NCI-H82 (cell line): ENCODE measurements at regions not wholly inside any gene's neighbourhood (a gene's known extent, or its start where the extent isn't known, plus 50 kb on each side); places are given as distances from the start of the nearest gene placed in this dataset.
"Not testable (repeated sequence)": the region's sequence is repeated elsewhere in the genome, so short reads cannot be mapped to it uniquely, and the experiment has no call there.

Experiments
- DNase-seq: peaks from one replicate; lab custom pipeline; 2025; lab: John Stamatoyannopoulos, UW

GRCh38 chr22:48912356-48913066, 915.2 kb downstream of the BRD1 start:
- not testable (repeated sequence) for DNase-seq

GRCh38 chr22:48911647-48912046, 916.0 kb downstream of the BRD1 start:
- DNase-seq, result not testable (repeated sequence)

GRCh38 chr22:48911067-48911466, 916.6 kb downstream of the BRD1 start:
- DNase-seq, result not testable (repeated sequence)

GRCh38 chr22:48908547-48908946, 919.1 kb downstream of the BRD1 start:
- DNase-seq, result no peak

GRCh38 chr22:48907591-48907990, 920.1 kb downstream of the BRD1 start:
- no peak for DNase-seq

- DNase-seq, result no peak
These were observed 921.3 kb downstream of the BRD1 start for GRCh38 chr22:48906216-48906835.

GRCh38 chr22:48905206-48905975, 922.3 kb downstream of the BRD1 start:
- no peak for DNase-seq

GRCh38 chr22:48902983-48903650, 924.6 kb downstream of the BRD1 start:
- DNase-seq, result no peak

- DNase-seq, result no peak
These were observed 925.4 kb downstream of the BRD1 start for GRCh38 chr22:48902001-48902869.

GRCh38 chr22:48901324-48901723, 926.3 kb downstream of the BRD1 start:
- DNase-seq, result no peak

GRCh38 chr22:48900626-48901025, 927.0 kb downstream of the BRD1 start:
- DNase-seq, result no peak

- no peak for DNase-seq
These were observed 927.4 kb downstream of the BRD1 start for GRCh38 chr22:48900327-48900597.

GRCh38 chr22:48899523-48900326, 927.9 kb downstream of the BRD1 start:
- no peak for DNase-seq

GRCh38 chr22:48898524-48899250, 929.0 kb downstream of the BRD1 start:
- DNase-seq, result no peak

GRCh38 chr22:48897645-48898370, 929.9 kb downstream of the BRD1 start:
- no peak for DNase-seq

- no peak for DNase-seq
These were observed 930.7 kb downstream of the BRD1 start for GRCh38 chr22:48896766-48897644.

GRCh38 chr22:48895831-48896765, 931.6 kb downstream of the BRD1 start:
- no peak for DNase-seq
